GM06990 (cell line): ENCODE measurements at regions not wholly inside any gene's neighbourhood (a gene's known extent, or its start where the extent isn't known, plus 50 kb on each side); places are given as distances from the start of the nearest gene placed in this dataset.

Experiments used
- DNase-seq: peaks from one replicate; pipeline ENCODE4 v3.0.0-alpha.2; 2011; ENCODE audit not compliant: insufficient read length; ENCODE audit errors: extremely low read depth
- H3K27me3 ChIP-seq: replicated peaks from 2 replicates; pipeline ENCODE4 v1.6.0; 2011; ENCODE audit warnings: low read length; ENCODE audit not compliant: control insufficient read depth, insufficient read depth
- H3K36me3 ChIP-seq: 2 replicates; pipeline ENCODE4 v1.5.1; 2011; ENCODE audit warnings: low read length; ENCODE audit not compliant: control insufficient read depth, insufficient read depth
- H3K4me3 ChIP-seq: replicated peaks from 2 replicates; pipeline ENCODE4 v1.5.1; 2011; ENCODE audit warnings: low read depth, mild to moderate bottlenecking, control low read depth, low read length
- CTCF ChIP-seq: IDR thresholded peaks from 2 replicates; pipeline ENCODE4 v1.5.1; 2011; ENCODE audit warnings: low read length, control low read depth, mild to moderate bottlenecking, inconsistent platforms; ENCODE audit not compliant: insufficient read depth, poor library complexity, severe bottlenecking

- no peaks in the 10 kb centered on the region; the same call in 1 of the 2 replicates for H3K27me3 ChIP-seq
- DNase-seq: no peak
- H3K4me3 ChIP-seq: no peak overlapping the region
- no peaks in the 10 kb centered on the region for H3K36me3 ChIP-seq
- TF ChIP-seq CTCF: no peak
Measured at GRCh38 chr4:38406243-38406642, 257.8 kb upstream of the KLF3 start.

- no peak for TF ChIP-seq CTCF
- DNase-seq: no peak
- no peak overlapping the region for H3K4me3 ChIP-seq
- no peaks in the 10 kb centered on the region; the same call in 1 of the 2 replicates for H3K27me3 ChIP-seq
- H3K36me3 ChIP-seq: no peaks in the 10 kb centered on the region
Measured at GRCh38 chr4:38409852-38410251, 254.1 kb upstream of the KLF3 start.

- peak; percentile 24 for DNase-seq
- no peak for TF ChIP-seq CTCF
- Histone ChIP-seq H3K36me3 (no peaks in the 10 kb centered on the region), H3K4me3 (no peak overlapping the region), H3K27me3 (no peaks in the 10 kb centered on the region; the same call in 1 of the 2 replicates)
Measured at GRCh38 chr4:38411092-38411491, 252.9 kb upstream of the KLF3 start.

GRCh38 chr4:38411981-38412536 lies 251.9 kb upstream of the KLF3 start:
- no peaks in the 10 kb centered on the region; the same call in 1 of the 2 replicates for H3K27me3 ChIP-seq
- H3K36me3 ChIP-seq: no peaks in the 10 kb centered on the region
- DNase-seq: no peak
- H3K4me3 ChIP-seq: no peak overlapping the region
- TF ChIP-seq CTCF: no peak

- DNase-seq: no peak
- Histone ChIP-seq H3K4me3 (no peak overlapping the region), H3K36me3 (no peaks in the 10 kb centered on the region), H3K27me3 (no peaks in the 10 kb centered on the region)
- no peak for TF ChIP-seq CTCF
Measured at GRCh38 chr4:38413524-38414341, 250.3 kb upstream of the KLF3 start.
